Calu3 (cell line): ENCODE measurements at regions not wholly inside any gene's neighbourhood (a gene's known extent, or its start where the extent isn't known, plus 50 kb on each side); places are given as distances from the start of the nearest gene placed in this dataset.
"Not testable (repeated sequence)": the region's sequence is repeated elsewhere in the genome, so short reads cannot be mapped to it uniquely, and the experiment has no call there.

Source experiments
- BruUV-seq: library from RNA; stranded (reverse); fragments of 400-500 nt; replicated peaks from 2 replicates; lab custom pipeline; 2021; lab: Mats Ljungman, UMichigan
- CTCF ChIA-PET: fragments of 300-600 bp; sonication (Branson Sonifier 250); formaldehyde crosslinking; loops from one replicate; lab custom pipeline; 2022; ENCODE audit warnings: antibody characterized with exemption; lab: Charles Lee
- DNase-seq: peaks from one replicate; pipeline ENCODE4 v3.0.0; 2022
- H3K27ac Mint-ChIP-seq: one replicate; pipeline ENCODE4 v1.8.0; 2022; ENCODE audit warnings: mixed read lengths; ENCODE audit not compliant: unreplicated experiment
- H3K27me3 Mint-ChIP-seq: one replicate; pipeline ENCODE4 v1.8.0; 2022; ENCODE audit warnings: mixed read lengths; ENCODE audit not compliant: unreplicated experiment
- H3K36me3 Mint-ChIP-seq: one replicate; pipeline ENCODE4 v1.8.0; 2022; ENCODE audit warnings: mild to moderate bottlenecking, moderate library complexity, mixed read lengths; ENCODE audit not compliant: insufficient read depth, unreplicated experiment
- H3K4me1 Mint-ChIP-seq: one replicate; pipeline ENCODE4 v1.8.0; 2022; ENCODE audit warnings: mild to moderate bottlenecking, low read depth, mixed read lengths; ENCODE audit not compliant: unreplicated experiment
- H3K4me3 Mint-ChIP-seq: one replicate; pipeline ENCODE4 v1.8.0; 2022; ENCODE audit warnings: mild to moderate bottlenecking, low read depth, moderate library complexity, mixed read lengths; ENCODE audit not compliant: unreplicated experiment
- H3K9me3 Mint-ChIP-seq: one replicate; pipeline ENCODE4 v1.8.0; 2022; ENCODE audit warnings: low read depth, mixed read lengths; ENCODE audit not compliant: unreplicated experiment
- intact Hi-C: fragments of 100-400 bp; cut with micrococcal nuclease; formaldehyde crosslinking; loops from one replicate; pipeline ENCODE4 v1.10.0; 2022; ENCODE audit not compliant: unreplicated experiment
- TF ChIP-seq, protein P1 (sequence below): fragments of 200-600 bp; IDR thresholded peaks from one replicate; pipeline ENCODE4 v1.8.0; 2022; ENCODE audit warnings: antibody characterized with exemption; ENCODE audit not compliant: unreplicated experiment

- Mint-ChIP-seq H3K4me1 (no peaks in the 10 kb centered on the region), H3K4me3 (no peak overlapping the region), H3K27ac (no peak overlapping the region), H3K27me3 (no peaks in the 10 kb centered on the region), H3K9me3 (peaks cover 22% of the 10 kb centered on the region), H3K36me3 (no peaks in the 10 kb centered on the region)
- no peak for DNase-seq
- TF ChIP-seq, protein P1, sequence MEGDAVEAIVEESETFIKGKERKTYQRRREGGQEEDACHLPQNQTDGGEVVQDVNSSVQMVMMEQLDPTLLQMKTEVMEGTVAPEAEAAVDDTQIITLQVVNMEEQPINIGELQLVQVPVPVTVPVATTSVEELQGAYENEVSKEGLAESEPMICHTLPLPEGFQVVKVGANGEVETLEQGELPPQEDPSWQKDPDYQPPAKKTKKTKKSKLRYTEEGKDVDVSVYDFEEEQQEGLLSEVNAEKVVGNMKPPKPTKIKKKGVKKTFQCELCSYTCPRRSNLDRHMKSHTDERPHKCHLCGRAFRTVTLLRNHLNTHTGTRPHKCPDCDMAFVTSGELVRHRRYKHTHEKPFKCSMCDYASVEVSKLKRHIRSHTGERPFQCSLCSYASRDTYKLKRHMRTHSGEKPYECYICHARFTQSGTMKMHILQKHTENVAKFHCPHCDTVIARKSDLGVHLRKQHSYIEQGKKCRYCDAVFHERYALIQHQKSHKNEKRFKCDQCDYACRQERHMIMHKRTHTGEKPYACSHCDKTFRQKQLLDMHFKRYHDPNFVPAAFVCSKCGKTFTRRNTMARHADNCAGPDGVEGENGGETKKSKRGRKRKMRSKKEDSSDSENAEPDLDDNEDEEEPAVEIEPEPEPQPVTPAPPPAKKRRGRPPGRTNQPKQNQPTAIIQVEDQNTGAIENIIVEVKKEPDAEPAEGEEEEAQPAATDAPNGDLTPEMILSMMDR: no peak
- intact Hi-C loops: no loop called here
- no TSS peak for BruUV-seq
- CTCF ChIA-PET: no interaction called here
These were observed 92.7 kb downstream of the ZNF737 start for GRCh38 chr19:20472854-20473253.

- intact Hi-C loops: no loop called here
- Mint-ChIP-seq H3K36me3 (no peaks in the 10 kb centered on the region), H3K9me3 (peaks cover 12% of the 10 kb centered on the region), H3K27ac (no peak overlapping the region), H3K4me1 (no peaks in the 10 kb centered on the region), H3K27me3 (no peaks in the 10 kb centered on the region), H3K4me3 (no peak overlapping the region)
- no TSS peak for BruUV-seq
- CTCF ChIA-PET: no interaction called here
- no peak for DNase-seq
- TF ChIP-seq, protein P1: no peak
These were observed 94.2 kb downstream of the ZNF737 start for GRCh38 chr19:20471431-20471830.

GRCh38 chr19:20470345-20471135 lies 95.0 kb downstream of the ZNF737 start:
- Mint-ChIP-seq H3K36me3 (no peaks in the 10 kb centered on the region), H3K27ac (no peak overlapping the region), H3K9me3 (peaks cover 7% of the 10 kb centered on the region), H3K4me3 (no peak overlapping the region), H3K27me3 (no peaks in the 10 kb centered on the region), H3K4me1 (no peaks in the 10 kb centered on the region)
- no peak for DNase-seq
- TF ChIP-seq, protein P1: no peak
- CTCF ChIA-PET: no interaction called here
- no TSS peak for BruUV-seq
- intact Hi-C loops: no loop called here

DNA sequence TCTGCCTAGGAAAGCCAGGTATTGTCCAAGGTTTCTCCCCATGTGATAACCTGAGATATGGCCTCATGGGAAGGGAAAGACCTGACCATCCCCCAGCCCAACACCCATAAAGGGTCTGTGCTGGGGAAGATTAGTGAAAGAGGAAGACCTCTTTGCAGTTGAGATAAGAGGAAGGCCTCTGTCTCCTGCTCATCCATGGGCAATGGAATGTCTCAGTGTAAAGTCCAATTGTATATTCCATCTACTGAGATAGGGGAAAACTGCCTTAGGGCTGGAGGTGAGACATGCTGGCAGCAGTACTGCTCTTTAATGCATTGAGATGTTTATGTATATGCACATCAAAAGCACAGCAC lies 99.0 kb downstream of the ZNF737 start:
- BruUV-seq, H3K36me3 Mint-ChIP-seq, intact Hi-C loops, H3K27ac Mint-ChIP-seq, H3K9me3 Mint-ChIP-seq, H3K4me1 Mint-ChIP-seq, DNase-seq, H3K4me3 Mint-ChIP-seq, H3K27me3 Mint-ChIP-seq, CTCF ChIA-PET: not testable (repeated sequence)

GRCh38 chr19:20465922-20466637 lies 99.5 kb downstream of the ZNF737 start:
- H3K27ac Mint-ChIP-seq, H3K36me3 Mint-ChIP-seq, H3K27me3 Mint-ChIP-seq, CTCF ChIA-PET, DNase-seq, intact Hi-C loops, H3K4me1 Mint-ChIP-seq, H3K9me3 Mint-ChIP-seq, H3K4me3 Mint-ChIP-seq, BruUV-seq: not testable (repeated sequence)
